Hepatocyte (in vitro differentiated cells): ENCODE measurements at regions not wholly inside any gene's neighbourhood (a gene's known extent, or its start where the extent isn't known, plus 50 kb on each side); places are given as distances from the start of the nearest gene placed in this dataset.

Experiments
- DNase-seq: peaks from one replicate; pipeline ENCODE4 v3.0.0-alpha.2; 2016; ENCODE audit warnings: low spot score
- H2AFZ ChIP-seq: fragments of 200-600 bp; sonication (generic); 2 replicates; pipeline ENCODE4 v1.6.0; 2016; ENCODE audit warnings: antibody characterized with exemption, mild to moderate bottlenecking
- H3K27ac ChIP-seq: fragments of 200-600 bp; sonication (generic); 2 replicates; pipeline ENCODE4 v1.5.1; 2016; ENCODE audit warnings: mild to moderate bottlenecking
- H3K27me3 ChIP-seq: fragments of 200-600 bp; sonication (generic); 2 replicates; pipeline ENCODE4 v1.6.1; 2016
- H3K36me3 ChIP-seq: fragments of 200-600 bp; sonication (generic); replicated peaks from 2 replicates; pipeline ENCODE4 v1.5.1; 2016; ENCODE audit warnings: low read depth; ENCODE audit not compliant: insufficient read depth
- H3K4me1 ChIP-seq: fragments of 200-600 bp; sonication (generic); 2 replicates; pipeline ENCODE4 v1.5.1; 2016; ENCODE audit warnings: mild to moderate bottlenecking, moderate library complexity; ENCODE audit not compliant: insufficient read depth
- H3K4me2 ChIP-seq: fragments of 200-600 bp; sonication (generic); 2 replicates; pipeline ENCODE4 v1.6.0; 2016
- H3K4me3 ChIP-seq: fragments of 200-600 bp; sonication (generic); 2 replicates; pipeline ENCODE4 v1.5.1; 2016; ENCODE audit warnings: mild to moderate bottlenecking
- H3K79me2 ChIP-seq: fragments of 200-600 bp; sonication (generic); 2 replicates; pipeline ENCODE4 v1.6.0; 2017; ENCODE audit warnings: mild to moderate bottlenecking
- H3K9me2 ChIP-seq: fragments of 200-600 bp; sonication (generic); replicated peaks from 2 replicates; pipeline ENCODE4 v1.6.0; 2017; ENCODE audit warnings: mild to moderate bottlenecking; ENCODE audit not compliant: insufficient read depth
- H3K9me3 ChIP-seq: fragments of 200-600 bp; sonication (generic); 2 replicates; pipeline ENCODE4 v1.5.1; 2016; ENCODE audit warnings: low read depth, mild to moderate bottlenecking
- H4K20me1 ChIP-seq: fragments of 200-600 bp; sonication (generic); 2 replicates; pipeline ENCODE4 v1.6.0; 2016; ENCODE audit warnings: mild to moderate bottlenecking; ENCODE audit not compliant: insufficient read depth, poor library complexity, severe bottlenecking
- CTCF ChIP-seq: fragments of 200-600 bp; sonication (generic); IDR thresholded peaks from 2 replicates; pipeline ENCODE4 v1.5.1; 2016; ENCODE audit warnings: antibody characterized with exemption, mild to moderate bottlenecking; ENCODE audit not compliant: poor library complexity
- EZH2 ChIP-seq: fragments of 200-600 bp; sonication (generic); IDR thresholded peaks from 2 replicates; pipeline ENCODE4 v1.6.1; 2016; ENCODE audit warnings: antibody characterized with exemption, mild to moderate bottlenecking, borderline replicate concordance
- EZH2phosphoT487 ChIP-seq: fragments of 200-600 bp; sonication (generic); IDR thresholded peaks from one replicate; pipeline ENCODE4 v1.6.1; 2018; ENCODE audit warnings: antibody characterized with exemption, mild to moderate bottlenecking, low read depth, moderate library complexity; ENCODE audit not compliant: unreplicated experiment, severe bottlenecking
- WGBS: methylation state at CpG from one replicate; pipeline ENCODE4 v1.1.6; 2016; ENCODE audit warnings: low lambda C conversion rate; ENCODE audit errors: missing lambda C conversion rate; 5-methylcytosine and 5-hydroxymethylcytosine counted together

GRCh38 chr3:127038923-127039581 is 56.1 kb downstream of the PLXNA1 start:
- 92% methylated on average over 7 of the region's 12 CpGs for WGBS
- Histone ChIP-seq H3K27ac (no peak overlapping the region), H3K27me3 (no peaks in the 10 kb centered on the region), H4K20me1 (no peaks in the 10 kb centered on the region), H3K79me2 (no peaks in the 10 kb centered on the region), H3K36me3 (no peaks in the 10 kb centered on the region), H3K4me2 (no peak overlapping the region), H3K4me3 (no peak overlapping the region), H3K9me2 (no peaks in the 10 kb centered on the region), H3K9me3 (no peaks in the 10 kb centered on the region), H3K4me1 (no peaks in the 10 kb centered on the region), H2AFZ (no peak overlapping the region)
- TF ChIP-seq EZH2phosphoT487 = no peak
- TF ChIP-seq EZH2 = no peak
- no peak for TF ChIP-seq CTCF
- no peak for DNase-seq

DNA sequence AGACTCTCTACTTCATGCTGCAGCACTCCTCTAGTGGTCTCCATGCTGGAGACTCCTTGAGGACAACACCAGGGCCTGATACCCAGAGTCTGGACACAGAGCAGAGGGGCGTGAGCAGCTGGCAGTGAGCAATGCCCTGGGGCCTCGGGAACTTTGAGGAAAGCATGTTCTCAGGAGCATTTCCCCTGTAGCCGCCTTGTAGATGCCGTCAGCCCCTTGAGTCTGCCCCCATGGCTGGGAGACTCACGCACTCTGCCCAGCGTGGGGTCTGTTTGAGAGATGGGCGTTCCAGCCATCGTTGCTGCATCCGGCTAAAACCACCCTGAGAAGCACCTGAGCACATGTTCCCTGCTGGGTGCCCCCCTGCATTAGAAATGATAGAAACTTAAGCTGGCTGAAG is 56.8 kb downstream of the PLXNA1 start:
- Histone ChIP-seq H3K27me3 (no peaks in the 10 kb centered on the region), H2AFZ (no peak overlapping the region), H3K27ac (no peak overlapping the region), H3K9me3 (no peaks in the 10 kb centered on the region), H3K79me2 (no peaks in the 10 kb centered on the region), H3K36me3 (no peaks in the 10 kb centered on the region), H3K4me3 (no peak overlapping the region), H3K4me2 (no peak overlapping the region), H3K4me1 (no peaks in the 10 kb centered on the region), H4K20me1 (no peaks in the 10 kb centered on the region), H3K9me2 (no peaks in the 10 kb centered on the region)
- no peak for TF ChIP-seq EZH2phosphoT487
- no peak for TF ChIP-seq EZH2
- DNase-seq = no peak
- WGBS = 89% methylated on average over 9 of the region's 9 CpGs

DNA sequence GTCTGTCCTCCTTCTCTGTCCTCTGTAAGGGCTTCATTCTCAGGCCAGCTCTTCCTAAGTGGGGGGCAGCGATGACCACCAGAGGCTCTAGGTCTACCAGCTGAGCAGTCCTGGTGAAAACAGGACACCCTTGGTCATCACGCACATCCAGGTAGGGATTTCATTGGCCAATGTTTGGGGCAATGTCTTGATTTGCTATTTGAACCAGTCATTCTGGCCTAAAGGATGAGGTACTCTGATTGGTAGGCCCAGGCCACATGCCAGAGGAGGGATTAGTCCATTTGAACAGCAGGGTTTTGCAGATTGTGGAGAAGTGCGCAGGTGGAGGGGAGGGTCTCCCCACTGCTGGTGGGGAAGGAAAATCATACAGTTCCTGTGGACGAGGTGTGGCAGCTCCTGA is 57.3 kb downstream of the PLXNA1 start:
- Histone ChIP-seq H2AFZ (no peak overlapping the region), H4K20me1 (no peaks in the 10 kb centered on the region), H3K27ac (no peak overlapping the region), H3K4me3 (no peak overlapping the region), H3K36me3 (no peaks in the 10 kb centered on the region), H3K9me3 (no peaks in the 10 kb centered on the region), H3K27me3 (no peaks in the 10 kb centered on the region), H3K79me2 (no peaks in the 10 kb centered on the region), H3K4me2 (no peak overlapping the region), H3K9me2 (no peaks in the 10 kb centered on the region), H3K4me1 (no peaks in the 10 kb centered on the region)
- WGBS = 89% methylated on average over 4 of the region's 4 CpGs
- DNase-seq = no peak
- no peak for TF ChIP-seq CTCF
- TF ChIP-seq EZH2 = no peak
- no peak for TF ChIP-seq EZH2phosphoT487

- H3K4me1 ChIP-seq = no peaks in the 10 kb centered on the region
- no peaks in the 10 kb centered on the region for H3K9me2 ChIP-seq
- no peaks in the 10 kb centered on the region for H3K27me3 ChIP-seq
- H3K79me2 ChIP-seq = no peaks in the 10 kb centered on the region
- no peak overlapping the region for H3K27ac ChIP-seq
- no peaks in the 10 kb centered on the region for H4K20me1 ChIP-seq
- no peak overlapping the region for H3K4me3 ChIP-seq
- H3K4me2 ChIP-seq = no peak overlapping the region
- WGBS = 88% methylated on average over 13 of the region's 13 CpGs
- DNase-seq = no peak
- H3K9me3 ChIP-seq = no peaks in the 10 kb centered on the region
- no peak overlapping the region for H2AFZ ChIP-seq
- H3K36me3 ChIP-seq = no peaks in the 10 kb centered on the region
- TF ChIP-seq CTCF (no peak), EZH2phosphoT487 (no peak), EZH2 (no peak)
These were observed 58.4 kb downstream of the PLXNA1 start for GRCh38 chr3:127041264-127041820.
